ENCODE measurements at regions not wholly inside any gene's neighbourhood (a gene's known extent, or its start where the extent isn't known, plus 50 kb on each side); places are given as distances from the start of the nearest gene placed in this dataset.

- H3K27ac ChIP-seq (ENCODE audit: low read length): no peak overlapping the region
- no peak overlapping the region for H3K4me3 ChIP-seq (ENCODE audit: low read length)
- H3K9ac ChIP-seq (ENCODE audit: low read length): no peak overlapping the region
- no peaks in the 10 kb centered on the region for H3K27me3 ChIP-seq (ENCODE audit: low read depth, low read length)
- no peaks in the 10 kb centered on the region for H3K36me3 ChIP-seq (replicated peaks; ENCODE audit: low read depth, low read length)
- H3K9me3 ChIP-seq (ENCODE audit: insufficient read depth, low read length): no peaks in the 10 kb centered on the region
- H3K4me2 ChIP-seq (ENCODE audit: low read length): no peak overlapping the region
- no peaks in the 10 kb centered on the region for H4K20me1 ChIP-seq (ENCODE audit: insufficient read depth, low read length)
- no peak overlapping the region for H2AFZ ChIP-seq (ENCODE audit: low read depth, low read length)
- TF ChIP-seq CTCF (IDR thresholded peaks at IDR 0.05; ENCODE audit: low read depth, low read length) (no peak), EZH2phosphoT487 (IDR thresholded peaks at IDR 0.05; ENCODE audit: low read depth) (no peak)
- no peaks in the 10 kb centered on the region for H3K4me1 ChIP-seq (ENCODE audit: low read length)
- no peaks in the 10 kb centered on the region for H3K79me2 ChIP-seq (ENCODE audit: low read length)
Measured at GRCh38 chr11:90803831-90804230, 581.0 kb upstream of the CHORDC1 start.

DNA sequence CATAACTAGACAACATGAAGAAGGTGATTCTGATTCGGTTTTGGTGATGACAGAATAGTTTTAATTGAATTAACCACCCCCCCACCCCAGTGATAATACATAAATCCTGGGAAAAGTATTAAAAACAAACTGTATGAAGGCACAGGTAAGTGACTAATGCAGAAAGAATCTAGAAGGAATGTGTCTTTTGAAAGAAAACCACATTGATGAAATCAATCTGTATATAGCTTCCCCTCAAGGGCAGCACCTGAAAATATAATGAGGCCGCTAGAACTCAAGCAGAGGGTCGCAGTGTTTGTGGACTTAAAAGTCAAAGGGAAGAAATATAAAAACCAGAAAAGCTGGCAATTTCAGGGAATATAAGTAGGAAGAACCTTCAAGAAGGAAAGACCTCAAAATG is 580.5 kb upstream of the CHORDC1 start:
- Histone ChIP-seq H3K79me2 (ENCODE audit: low read length) (no peaks in the 10 kb centered on the region), H3K4me3 (ENCODE audit: low read length) (no peak overlapping the region), H3K9ac (ENCODE audit: low read length) (no peak overlapping the region), H3K36me3 (replicated peaks; ENCODE audit: low read depth, low read length) (no peaks in the 10 kb centered on the region), H3K4me1 (ENCODE audit: low read length) (no peaks in the 10 kb centered on the region), H3K27me3 (ENCODE audit: low read depth, low read length) (no peaks in the 10 kb centered on the region), H3K4me2 (ENCODE audit: low read length) (no peak overlapping the region), H4K20me1 (ENCODE audit: insufficient read depth, low read length) (no peaks in the 10 kb centered on the region), H3K27ac (ENCODE audit: low read length) (no peak overlapping the region), H2AFZ (ENCODE audit: low read depth, low read length) (no peak overlapping the region), H3K9me3 (ENCODE audit: insufficient read depth, low read length) (no peaks in the 10 kb centered on the region)
- TF ChIP-seq CTCF (IDR thresholded peaks at IDR 0.05; ENCODE audit: low read depth, low read length): no peak
- no peak for TF ChIP-seq EZH2phosphoT487 (IDR thresholded peaks at IDR 0.05; ENCODE audit: low read depth)

- no peaks in the 10 kb centered on the region for H3K36me3 ChIP-seq (replicated peaks; ENCODE audit: low read depth, low read length)
- no peaks in the 10 kb centered on the region for H3K9me3 ChIP-seq (ENCODE audit: insufficient read depth, low read length)
- no peak overlapping the region for H3K4me2 ChIP-seq (ENCODE audit: low read length)
- no peaks in the 10 kb centered on the region for H4K20me1 ChIP-seq (ENCODE audit: insufficient read depth, low read length)
- no peaks in the 10 kb centered on the region for H3K79me2 ChIP-seq (ENCODE audit: low read length)
- no peak overlapping the region for H3K4me3 ChIP-seq (ENCODE audit: low read length)
- H3K4me1 ChIP-seq (ENCODE audit: low read length): no peaks in the 10 kb centered on the region
- H3K27me3 ChIP-seq (ENCODE audit: low read depth, low read length): no peaks in the 10 kb centered on the region
- H3K27ac ChIP-seq (ENCODE audit: low read length): no peak overlapping the region
- H3K9ac ChIP-seq (ENCODE audit: low read length): no peak overlapping the region
- TF ChIP-seq CTCF (IDR thresholded peaks at IDR 0.05; ENCODE audit: low read depth, low read length) (no peak), EZH2phosphoT487 (IDR thresholded peaks at IDR 0.05; ENCODE audit: low read depth) (no peak)
- no peak overlapping the region for H2AFZ ChIP-seq (ENCODE audit: low read depth, low read length)
Measured at GRCh38 chr11:90798769-90799168, 575.9 kb upstream of the CHORDC1 start.

DNA sequence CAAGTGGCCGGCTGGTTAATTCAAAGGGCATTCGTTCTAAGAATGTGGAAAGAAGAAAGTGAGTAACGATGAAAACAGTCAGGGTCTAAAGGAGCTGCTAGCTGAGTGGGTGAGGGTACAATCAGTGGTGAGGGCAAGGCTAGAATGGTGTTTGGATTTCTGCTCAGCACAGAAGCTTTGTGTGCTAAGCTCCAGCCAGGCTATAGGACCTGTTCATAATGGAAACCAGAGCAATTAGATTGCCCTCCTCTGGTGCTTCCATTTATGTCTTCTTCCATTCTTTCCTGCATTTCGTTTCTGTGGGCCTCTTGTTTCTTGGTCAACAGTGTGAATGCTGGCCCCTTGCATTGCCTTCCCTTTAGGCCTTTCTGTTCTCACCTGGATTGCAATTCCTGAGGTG is 572.9 kb upstream of the CHORDC1 start:
- H2AFZ ChIP-seq (ENCODE audit: low read depth, low read length): no peak overlapping the region
- H3K9me3 ChIP-seq (ENCODE audit: insufficient read depth, low read length): no peaks in the 10 kb centered on the region
- no peaks in the 10 kb centered on the region for H3K4me1 ChIP-seq (ENCODE audit: low read length)
- H4K20me1 ChIP-seq (ENCODE audit: insufficient read depth, low read length): no peaks in the 10 kb centered on the region
- H3K27me3 ChIP-seq (ENCODE audit: low read depth, low read length): no peaks in the 10 kb centered on the region
- H3K36me3 ChIP-seq (replicated peaks; ENCODE audit: low read depth, low read length): no peaks in the 10 kb centered on the region
- TF ChIP-seq EZH2phosphoT487 (IDR thresholded peaks at IDR 0.05; ENCODE audit: low read depth) (no peak), CTCF (IDR thresholded peaks at IDR 0.05; ENCODE audit: low read depth, low read length) (no peak)
- no peaks in the 10 kb centered on the region for H3K79me2 ChIP-seq (ENCODE audit: low read length)
- H3K4me2 ChIP-seq (ENCODE audit: low read length): no peak overlapping the region
- no peak overlapping the region for H3K9ac ChIP-seq (ENCODE audit: low read length)
- H3K27ac ChIP-seq (ENCODE audit: low read length): no peak overlapping the region
- no peak overlapping the region for H3K4me3 ChIP-seq (ENCODE audit: low read length)
